ENCODE measurements at regions not wholly inside any gene's neighbourhood (a gene's known extent, or its start where the extent isn't known, plus 50 kb on each side); places are given as distances from the start of the nearest gene placed in this dataset.

GRCh38 chr19:30684613-30685012 lies 312.4 kb downstream of the ZNF536 start:
- no peak for TF ChIP-seq GATA3 (IDR thresholded peaks at IDR 0.05; ENCODE audit: low read depth, low read length)
- no peak for TF ChIP-seq GATA2 (IDR thresholded peaks at IDR 0.05; ENCODE audit: low read depth, low read length)
